Astrocyte of the spinal cord (primary cell): ENCODE measurements at regions not wholly inside any gene's neighbourhood (a gene's known extent, or its start where the extent isn't known, plus 50 kb on each side); places are given as distances from the start of the nearest gene placed in this dataset.
"Not testable (repeated sequence)": the region's sequence is repeated elsewhere in the genome, so short reads cannot be mapped to it uniquely, and the experiment has no call there.

Experiments
- DNase-seq: peaks from one replicate; pipeline ENCODE4 v3.0.0; 2011; ENCODE audit warnings: low read depth, low spot score
- H3K4me3 ChIP-seq: 2 replicates; pipeline ENCODE4 v1.5.1; 2011; ENCODE audit warnings: low read depth, mild to moderate bottlenecking, low read length, moderate library complexity
- in situ Hi-C: cut with HindIII; loops from 2 replicates; pipeline ENCODE4 v1.10.0; 2017; ENCODE audit warnings: low sequenced_read_pairs
- TF ChIP-seq, protein P1 (sequence below): IDR thresholded peaks from 2 replicates; pipeline ENCODE4 v1.5.1; 2012; ENCODE audit warnings: low read depth, mild to moderate bottlenecking, low read length, inconsistent platforms

DNA sequence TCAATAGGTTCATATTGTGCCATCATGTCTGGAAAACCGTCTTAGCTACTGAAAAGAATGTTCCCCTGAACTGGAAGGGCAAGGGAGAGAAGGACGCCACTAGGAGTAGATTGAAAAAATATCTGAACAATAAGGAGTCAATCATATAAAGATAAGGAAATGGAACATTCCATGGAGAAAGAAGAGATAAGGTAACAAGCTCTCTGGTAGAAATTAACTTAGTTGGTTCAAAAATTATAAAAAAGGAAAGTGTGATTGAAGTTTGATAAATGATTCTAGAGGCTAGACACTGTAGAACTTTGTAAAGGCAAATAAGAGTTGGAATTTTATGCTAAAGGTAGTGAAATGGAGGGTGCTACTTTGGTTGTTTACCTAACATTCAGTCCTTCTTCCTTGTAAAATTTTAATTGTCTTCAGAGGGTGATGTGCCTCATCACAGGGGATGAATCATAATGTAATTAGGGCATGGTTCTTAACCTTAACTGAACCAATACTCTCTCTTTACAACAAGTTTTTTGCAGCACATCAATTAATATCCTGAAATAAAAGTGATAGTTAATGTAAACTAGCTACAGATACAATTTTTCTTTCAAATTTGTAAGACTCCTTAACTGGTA, 135.5 kb downstream of the GPX5 start:
- in situ Hi-C loops: no loop called here
- DNase-seq: no peak
- H3K4me3 ChIP-seq: no peak overlapping the region
- TF ChIP-seq, protein P1, sequence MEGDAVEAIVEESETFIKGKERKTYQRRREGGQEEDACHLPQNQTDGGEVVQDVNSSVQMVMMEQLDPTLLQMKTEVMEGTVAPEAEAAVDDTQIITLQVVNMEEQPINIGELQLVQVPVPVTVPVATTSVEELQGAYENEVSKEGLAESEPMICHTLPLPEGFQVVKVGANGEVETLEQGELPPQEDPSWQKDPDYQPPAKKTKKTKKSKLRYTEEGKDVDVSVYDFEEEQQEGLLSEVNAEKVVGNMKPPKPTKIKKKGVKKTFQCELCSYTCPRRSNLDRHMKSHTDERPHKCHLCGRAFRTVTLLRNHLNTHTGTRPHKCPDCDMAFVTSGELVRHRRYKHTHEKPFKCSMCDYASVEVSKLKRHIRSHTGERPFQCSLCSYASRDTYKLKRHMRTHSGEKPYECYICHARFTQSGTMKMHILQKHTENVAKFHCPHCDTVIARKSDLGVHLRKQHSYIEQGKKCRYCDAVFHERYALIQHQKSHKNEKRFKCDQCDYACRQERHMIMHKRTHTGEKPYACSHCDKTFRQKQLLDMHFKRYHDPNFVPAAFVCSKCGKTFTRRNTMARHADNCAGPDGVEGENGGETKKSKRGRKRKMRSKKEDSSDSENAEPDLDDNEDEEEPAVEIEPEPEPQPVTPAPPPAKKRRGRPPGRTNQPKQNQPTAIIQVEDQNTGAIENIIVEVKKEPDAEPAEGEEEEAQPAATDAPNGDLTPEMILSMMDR: no peak

DNA sequence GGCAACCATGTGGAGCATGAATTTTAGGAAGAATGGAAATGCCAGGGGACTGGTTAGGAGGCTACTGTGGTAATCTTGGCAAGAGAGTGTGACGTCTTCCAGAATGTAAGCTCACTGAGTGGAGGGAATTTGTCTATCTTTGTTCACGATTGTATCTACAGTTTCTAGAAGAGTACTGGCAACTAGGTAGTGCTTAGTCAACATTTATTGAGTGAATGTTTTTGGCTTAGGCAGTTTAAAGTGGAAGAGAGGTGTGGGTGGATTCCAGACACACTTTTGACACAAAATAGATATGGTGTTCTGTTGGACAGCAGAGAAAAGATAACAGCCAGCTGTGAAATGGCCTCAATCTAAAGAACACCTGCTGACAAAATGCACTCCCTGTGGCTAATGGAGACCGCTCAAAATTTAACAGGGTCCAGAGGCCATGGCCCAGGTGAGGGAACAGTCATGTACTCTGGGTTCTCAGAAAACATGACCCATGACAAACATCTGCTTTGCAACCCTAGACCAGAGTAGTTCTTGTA, 139.3 kb downstream of the GPX5 start:
- TF ChIP-seq, protein P1: no peak
- DNase-seq: no peak
- H3K4me3 ChIP-seq: no peak overlapping the region
- in situ Hi-C loops: no loop called here

- DNase-seq: no peak
- no peak overlapping the region for H3K4me3 ChIP-seq
- TF ChIP-seq, protein P1: no peak
- in situ Hi-C loops: no loop called here
Observed at GRCh38 chr6:28673417-28673786, 147.7 kb downstream of the GPX5 start.

DNA sequence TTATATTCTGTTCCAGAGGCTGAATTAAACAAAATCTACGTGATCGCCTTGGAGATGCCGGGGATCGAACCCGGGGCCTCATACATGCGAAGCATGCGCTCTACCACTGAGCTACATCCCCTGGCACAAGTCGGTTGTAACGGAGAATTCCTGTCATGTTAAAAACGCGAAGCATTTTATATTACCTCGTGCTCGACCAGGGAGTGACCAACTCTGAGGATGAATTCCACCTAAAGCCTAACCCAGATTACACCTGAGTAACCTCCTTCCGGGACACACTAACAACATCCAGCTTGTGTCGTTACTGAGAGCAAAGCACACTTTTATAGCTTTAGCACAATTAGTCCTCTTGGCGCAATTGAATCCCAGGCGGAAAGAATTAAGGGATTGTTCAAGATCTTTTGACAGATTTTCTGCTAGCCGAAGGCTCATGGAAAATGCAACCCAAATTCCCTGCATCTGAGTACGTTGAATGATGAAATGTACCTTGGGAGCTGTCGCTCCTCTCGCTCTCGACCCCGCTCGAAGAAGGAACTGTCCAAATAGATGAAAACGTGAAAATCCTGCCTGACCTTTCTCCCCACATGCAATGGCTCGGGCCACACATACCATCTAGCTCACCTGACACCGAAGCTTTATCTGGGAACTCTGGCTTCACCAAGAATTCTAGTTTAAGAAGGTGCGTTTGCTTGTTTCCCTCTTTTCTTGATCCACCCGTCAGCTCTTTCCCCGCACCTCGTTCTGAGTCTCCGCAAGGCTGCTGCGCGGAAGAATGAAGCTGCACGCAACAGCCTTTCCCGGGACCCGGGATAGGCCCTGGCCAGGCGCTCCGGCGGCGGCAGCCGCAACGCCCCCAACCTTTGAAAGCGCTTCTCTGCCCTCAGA, 148.3 kb downstream of the GPX5 start:
- DNase-seq: peak; percentile 71
- in situ Hi-C loops: no loop called here
- H3K4me3 ChIP-seq: peak overlapping the region; percentile 54
- TF ChIP-seq, protein P1: no peak

- no peak for DNase-seq
- TF ChIP-seq, protein P1: no peak
- H3K4me3 ChIP-seq: no peak overlapping the region
- in situ Hi-C loops: no loop called here
Observed at GRCh38 chr6:28675600-28675999, 149.9 kb downstream of the GPX5 start.

DNA sequence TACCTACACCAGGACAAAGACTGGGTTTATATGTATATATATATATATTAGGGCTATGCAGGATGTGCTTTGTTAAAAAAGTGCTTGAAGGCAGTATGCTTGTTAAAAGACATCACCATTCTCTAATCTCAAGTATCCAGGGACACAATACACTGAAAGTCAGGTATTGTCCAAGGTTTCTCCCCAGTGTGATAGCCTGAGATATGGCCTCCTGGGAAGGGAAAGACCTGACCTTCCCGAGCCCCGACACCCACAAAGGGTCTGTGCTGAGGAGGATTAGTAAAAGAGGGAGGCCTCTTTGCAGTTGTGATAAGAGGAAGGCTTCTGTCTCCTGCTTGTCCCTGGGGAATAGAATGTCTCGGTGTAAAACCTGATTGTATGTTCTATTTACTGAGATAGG, 156.9 kb downstream of the GPX5 start:
- in situ Hi-C loops: no loop called here
- H3K4me3 ChIP-seq: no peak overlapping the region
- TF ChIP-seq, protein P1: no peak
- no peak for DNase-seq

- DNase-seq, in situ Hi-C loops, H3K4me3 ChIP-seq: not testable (repeated sequence)
Observed at GRCh38 chr6:28682956-28683685, 157.4 kb downstream of the GPX5 start.
